GM23338 (cell line): ENCODE measurements at regions not wholly inside any gene's neighbourhood (a gene's known extent, or its start where the extent isn't known, plus 50 kb on each side); places are given as distances from the start of the nearest gene placed in this dataset.

Experiments
- ATAC-seq: fragments of 200-7000 bp; cut with Tn5 transposase; 3 replicates; pipeline ENCODE4 v1.9.1; 2020
- DNase-seq: peaks from one replicate; pipeline ENCODE4 v3.0.0-alpha.2; 2015; ENCODE audit warnings: low spot score
- H2AFZ ChIP-seq: fragments of 200-600 bp; sonication (generic); 2 replicates; pipeline ENCODE4 v1.8.0; 2016; ENCODE audit warnings: antibody characterized with exemption, mild to moderate bottlenecking, moderate library complexity
- H3F3A ChIP-seq: fragments of 200-600 bp; sonication (generic); replicated peaks from 2 replicates; pipeline ENCODE4 v1.8.0; 2017; ENCODE audit warnings: antibody characterized with exemption, mixed run types, low read depth
- H3K27ac ChIP-seq: fragments of 200-600 bp; sonication (generic); 2 replicates; pipeline ENCODE4 v1.6.1; 2016; ENCODE audit warnings: low read depth
- H3K27me3 ChIP-seq: fragments of 200-600 bp; sonication (generic); 2 replicates; pipeline ENCODE4 v1.8.0; 2016; ENCODE audit warnings: mild to moderate bottlenecking, mixed run types, moderate library complexity; ENCODE audit not compliant: insufficient read depth
- H3K36me3 ChIP-seq: fragments of 200-600 bp; sonication (generic); 2 replicates; pipeline ENCODE4 v1.8.0; 2016; ENCODE audit warnings: mild to moderate bottlenecking; ENCODE audit not compliant: insufficient read depth
- H3K4me1 ChIP-seq: fragments of 200-600 bp; sonication (generic); 2 replicates; pipeline ENCODE4 v1.8.0; 2016; ENCODE audit warnings: mild to moderate bottlenecking, moderate library complexity; ENCODE audit not compliant: insufficient read depth
- H3K4me2 ChIP-seq: fragments of 200-600 bp; sonication (generic); 2 replicates; pipeline ENCODE4 v1.7.1; 2017; ENCODE audit warnings: mixed run types
- H3K4me3 ChIP-seq: fragments of 200-600 bp; sonication (generic); 2 replicates; pipeline ENCODE4 v1.6.1; 2016; ENCODE audit warnings: mixed run types
- H3K79me2 ChIP-seq: fragments of 200-600 bp; sonication (generic); replicated peaks from 2 replicates; pipeline ENCODE4 v1.8.0; 2017; ENCODE audit warnings: mild to moderate bottlenecking; ENCODE audit not compliant: insufficient read depth
- H3K9me2 ChIP-seq: fragments of 200-600 bp; sonication (generic); 2 replicates; pipeline ENCODE4 v1.8.0; 2017; ENCODE audit not compliant: insufficient read depth
- H4K20me1 ChIP-seq: fragments of 200-600 bp; sonication (generic); replicated peaks from 2 replicates; pipeline ENCODE4 v1.8.0; 2017; ENCODE audit warnings: mild to moderate bottlenecking; ENCODE audit not compliant: insufficient read depth
- H3K27ac Mint-ChIP-seq: 2 replicates; pipeline ENCODE4 v1.8.0; 2020; ENCODE audit warnings: inconsistent platforms, mild to moderate bottlenecking, moderate library complexity, mixed read lengths
- H3K27me3 Mint-ChIP-seq: 3 replicates; pipeline ENCODE4 v1.8.0; 2022; ENCODE audit warnings: low read depth, mild to moderate bottlenecking, moderate library complexity, mixed read lengths, inconsistent platforms; ENCODE audit not compliant: insufficient read depth, poor library complexity
- H3K36me3 Mint-ChIP-seq: 3 replicates; pipeline ENCODE4 v1.8.0; 2021; ENCODE audit warnings: low read depth, mild to moderate bottlenecking, inconsistent platforms, moderate library complexity, mixed read lengths
- H3K4me1 Mint-ChIP-seq: 3 replicates; pipeline ENCODE4 v1.8.0; 2020; ENCODE audit warnings: mild to moderate bottlenecking, inconsistent platforms, mixed read lengths
- H3K4me3 Mint-ChIP-seq: 3 replicates; pipeline ENCODE4 v1.8.0; 2021; ENCODE audit warnings: moderate library complexity, mild to moderate bottlenecking, inconsistent platforms, mixed read lengths
- H3K9me3 Mint-ChIP-seq: 3 replicates; pipeline ENCODE4 v1.8.0; 2020; ENCODE audit warnings: moderate library complexity, mild to moderate bottlenecking, inconsistent platforms, mixed read lengths
- CREB1 ChIP-seq: fragments of 250-450 bp; sonication (Bioruptor Pico); IDR thresholded peaks from 2 replicates; pipeline ENCODE4 v1.5.0; 2020; ENCODE audit warnings: low read depth, mild to moderate bottlenecking, moderate library complexity
- CTCF ChIP-seq, 2 experiments: fragments of 200-600 bp in 1 of 2; sonication (generic) in 1 of 2; conservative IDR thresholded peaks; 2 replicates each; pipeline versions ENCODE4 v1.5.1 to v1.6.1; 2016 to 2017; ENCODE audit warnings: antibody characterized with exemption in 2 of 2, low read depth in 2 of 2, mild to moderate bottlenecking in 2 of 2, moderate library complexity in 1 of 2
- ETS1 ChIP-seq: IDR thresholded peaks from 2 replicates; pipeline ENCODE4 v1.6.1; 2016; ENCODE audit warnings: antibody characterized with exemption
- EZH2 ChIP-seq: fragments of 200-600 bp; sonication (generic); IDR thresholded peaks from one replicate; pipeline ENCODE4 v1.8.0; 2017; ENCODE audit warnings: antibody characterized with exemption, mild to moderate bottlenecking, low read depth; ENCODE audit not compliant: unreplicated experiment
- EZH2phosphoT487 ChIP-seq: fragments of 200-600 bp; sonication (generic); IDR thresholded peaks from one replicate; pipeline ENCODE4 v1.8.1; 2018; ENCODE audit warnings: antibody characterized with exemption; ENCODE audit not compliant: unreplicated experiment
- NANOG ChIP-seq: IDR thresholded peaks from 2 replicates; pipeline ENCODE4 v1.6.1; 2016; ENCODE audit warnings: antibody characterized with exemption, borderline replicate concordance
- POLR2AphosphoS5 ChIP-seq: IDR thresholded peaks from 2 replicates; pipeline ENCODE4 v1.6.1; 2016; ENCODE audit warnings: antibody characterized with exemption, low read depth
- REST ChIP-seq: IDR thresholded peaks from one replicate; pipeline ENCODE4 v1.6.1; 2018; ENCODE audit warnings: antibody characterized with exemption; ENCODE audit not compliant: unreplicated experiment
- ZNF114 ChIP-seq: fragments of 250-450 bp; sonication (Bioruptor Pico); IDR thresholded peaks from 2 replicates; pipeline ENCODE4 v1.5.0; 2020; ENCODE audit warnings: mild to moderate bottlenecking, moderate library complexity
- ZNF331 ChIP-seq: fragments of 250-450 bp; sonication (Bioruptor Pico); IDR thresholded peaks from 2 replicates; pipeline ENCODE4 v1.5.0; 2020; ENCODE audit warnings: low read depth, mild to moderate bottlenecking, moderate library complexity

GRCh38 chr12:91851741-91852477 lies 293.7 kb downstream of the BTG1 start:
- H3K4me3 ChIP-seq, result no peak overlapping the region
- no peaks in the 10 kb centered on the region for H3F3A ChIP-seq
- Mint-ChIP-seq H3K4me3 (no peak overlapping the region), H3K27me3 (peaks cover 1% of the 10 kb centered on the region), H3K4me1 (no peaks in the 10 kb centered on the region; the same call in 2 of the 3 replicates), H3K9me3 (no peaks in the 10 kb centered on the region), H3K27ac (no peak overlapping the region), H3K36me3 (no peaks in the 10 kb centered on the region)
- no peaks in the 10 kb centered on the region for H3K9me2 ChIP-seq
- H3K4me1 ChIP-seq, result no peaks in the 10 kb centered on the region
- H4K20me1 ChIP-seq, result no peaks in the 10 kb centered on the region
- H3K79me2 ChIP-seq, result no peaks in the 10 kb centered on the region
- H3K27ac ChIP-seq, result no peak overlapping the region
- H3K4me2 ChIP-seq, result no peak overlapping the region
- no peak overlapping the region for H2AFZ ChIP-seq
- ATAC-seq, result no peak
- H3K36me3 ChIP-seq, result no peaks in the 10 kb centered on the region
- DNase-seq, result no peak
- no peaks in the 10 kb centered on the region for H3K27me3 ChIP-seq
- no peak for TF ChIP-seq REST
- no peak for TF ChIP-seq ZNF114
- TF ChIP-seq ETS1, result no peak
- TF ChIP-seq CREB1 (CRISPR knock-in tag), result no peak
- TF ChIP-seq ZNF331 (CRISPR knock-in tag), result no peak
- TF ChIP-seq EZH2phosphoT487, result no peak

GRCh38 chr12:91846466-91847055 lies 299.1 kb downstream of the BTG1 start:
- no peak overlapping the region for H3K4me3 ChIP-seq
- 0 out of 3 replicates have a peak, but pooled peaks cover 4% of the 10 kb centered on the region for H3K9me3 Mint-ChIP-seq
- no peak overlapping the region for H3K4me3 Mint-ChIP-seq
- ATAC-seq, result no peak
- H2AFZ ChIP-seq, result no peak overlapping the region
- H3K4me1 Mint-ChIP-seq, result no peaks in the 10 kb centered on the region
- no peak overlapping the region for H3K4me2 ChIP-seq
- no peaks in the 10 kb centered on the region for H4K20me1 ChIP-seq
- no peaks in the 10 kb centered on the region for H3K36me3 ChIP-seq
- H3K9me2 ChIP-seq, result peaks cover 10% of the 10 kb centered on the region; the same call in 1 of the 2 replicates
- no peak overlapping the region for H3K27ac Mint-ChIP-seq
- H3K36me3 Mint-ChIP-seq, result no peaks in the 10 kb centered on the region
- peaks cover 2% of the 10 kb centered on the region for H3K27me3 Mint-ChIP-seq
- DNase-seq, result no peak
- H3K27me3 ChIP-seq, result no peaks in the 10 kb centered on the region
- no peaks in the 10 kb centered on the region for H3F3A ChIP-seq
- no peak overlapping the region for H3K27ac ChIP-seq
- H3K79me2 ChIP-seq, result no peaks in the 10 kb centered on the region
- no peaks in the 10 kb centered on the region for H3K4me1 ChIP-seq
- TF ChIP-seq POLR2AphosphoS5, result no peak
- TF ChIP-seq EZH2, result no peak
- no peak for TF ChIP-seq CTCF (conservative IDR thresholded peaks at IDR 0.05; ENCODE audit: low read depth in 2 of 2)
- no peak for TF ChIP-seq ZNF331 (CRISPR knock-in tag)
- TF ChIP-seq CREB1 (CRISPR knock-in tag), result no peak
- no peak for TF ChIP-seq NANOG
- no peak for TF ChIP-seq ETS1
